Keratinocyte (primary cell): ENCODE measurements at regions not wholly inside any gene's neighbourhood (a gene's known extent, or its start where the extent isn't known, plus 50 kb on each side); places are given as distances from the start of the nearest gene placed in this dataset.

Experiments used
- EZH2 ChIP-seq: IDR thresholded peaks from one replicate; pipeline ENCODE4 v1.6.1; 2012; ENCODE audit warnings: inconsistent platforms, mild to moderate bottlenecking, low read length, moderate library complexity
- TF ChIP-seq, protein P1 (sequence below), 3 experiments: IDR thresholded peaks in 1 of 3; conservative IDR thresholded peaks in 1 of 3; optimal IDR thresholded peaks in 1 of 3; 2 replicates in 2 of 3; 3 replicates in 1 of 3; pipeline versions ENCODE3 to v1.5.1; 2011; ENCODE audit warnings: low read length in 3 of 3, mild to moderate bottlenecking in 3 of 3, moderate library complexity in 2 of 3, control low read depth in 1 of 3, inconsistent platforms in 1 of 3; ENCODE audit not compliant: insufficient read depth in 2 of 3; ENCODE audit errors: extremely low read depth in 1 of 3

DNA sequence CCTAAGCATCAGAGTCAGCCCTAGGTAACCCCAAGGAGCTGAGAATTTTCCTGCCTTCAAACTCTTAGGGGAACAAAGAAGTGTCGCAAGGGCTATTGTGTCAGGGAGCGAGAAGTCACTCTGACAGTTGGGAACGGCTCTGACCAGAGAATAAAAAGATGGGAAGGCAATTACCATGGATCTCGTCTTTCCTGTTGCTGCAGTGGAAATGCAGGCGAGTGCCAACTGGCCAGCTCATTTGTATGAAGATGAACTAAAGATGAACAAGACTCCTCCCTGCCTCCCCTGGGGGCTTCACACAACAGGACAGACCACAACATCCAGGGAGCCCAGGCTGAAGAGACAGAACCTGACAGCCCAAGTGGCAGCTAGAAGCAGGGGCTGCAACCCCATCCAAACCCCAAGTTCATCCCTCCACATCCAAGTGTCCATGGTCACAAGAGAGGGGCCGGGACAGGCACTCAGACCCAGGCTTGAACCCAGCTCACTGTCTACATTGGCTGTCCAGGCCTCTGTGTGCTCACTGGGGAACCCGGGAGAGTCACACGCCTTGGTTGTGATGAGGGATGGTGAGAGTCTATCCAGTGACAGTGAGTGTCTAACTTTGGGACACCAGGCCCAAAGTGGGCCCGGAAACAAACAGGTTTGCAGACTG lies 322.4 kb downstream of the BCL11B start:
- TF ChIP-seq, protein P1, sequence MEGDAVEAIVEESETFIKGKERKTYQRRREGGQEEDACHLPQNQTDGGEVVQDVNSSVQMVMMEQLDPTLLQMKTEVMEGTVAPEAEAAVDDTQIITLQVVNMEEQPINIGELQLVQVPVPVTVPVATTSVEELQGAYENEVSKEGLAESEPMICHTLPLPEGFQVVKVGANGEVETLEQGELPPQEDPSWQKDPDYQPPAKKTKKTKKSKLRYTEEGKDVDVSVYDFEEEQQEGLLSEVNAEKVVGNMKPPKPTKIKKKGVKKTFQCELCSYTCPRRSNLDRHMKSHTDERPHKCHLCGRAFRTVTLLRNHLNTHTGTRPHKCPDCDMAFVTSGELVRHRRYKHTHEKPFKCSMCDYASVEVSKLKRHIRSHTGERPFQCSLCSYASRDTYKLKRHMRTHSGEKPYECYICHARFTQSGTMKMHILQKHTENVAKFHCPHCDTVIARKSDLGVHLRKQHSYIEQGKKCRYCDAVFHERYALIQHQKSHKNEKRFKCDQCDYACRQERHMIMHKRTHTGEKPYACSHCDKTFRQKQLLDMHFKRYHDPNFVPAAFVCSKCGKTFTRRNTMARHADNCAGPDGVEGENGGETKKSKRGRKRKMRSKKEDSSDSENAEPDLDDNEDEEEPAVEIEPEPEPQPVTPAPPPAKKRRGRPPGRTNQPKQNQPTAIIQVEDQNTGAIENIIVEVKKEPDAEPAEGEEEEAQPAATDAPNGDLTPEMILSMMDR (optimal IDR thresholded peaks at IDR 0.05 in 1 of 3, IDR thresholded peaks at IDR 0.05 in 1 of 3, conservative IDR thresholded peaks at IDR 0.05 in 1 of 3; ENCODE audit: extremely low read depth in 1 of 3, insufficient read depth in 2 of 3, low read length in 3 of 3) = no peak
- no peak for TF ChIP-seq EZH2
